ENCODE measurements at regions not wholly inside any gene's neighbourhood (a gene's known extent, or its start where the extent isn't known, plus 50 kb on each side); places are given as distances from the start of the nearest gene placed in this dataset.

DNA sequence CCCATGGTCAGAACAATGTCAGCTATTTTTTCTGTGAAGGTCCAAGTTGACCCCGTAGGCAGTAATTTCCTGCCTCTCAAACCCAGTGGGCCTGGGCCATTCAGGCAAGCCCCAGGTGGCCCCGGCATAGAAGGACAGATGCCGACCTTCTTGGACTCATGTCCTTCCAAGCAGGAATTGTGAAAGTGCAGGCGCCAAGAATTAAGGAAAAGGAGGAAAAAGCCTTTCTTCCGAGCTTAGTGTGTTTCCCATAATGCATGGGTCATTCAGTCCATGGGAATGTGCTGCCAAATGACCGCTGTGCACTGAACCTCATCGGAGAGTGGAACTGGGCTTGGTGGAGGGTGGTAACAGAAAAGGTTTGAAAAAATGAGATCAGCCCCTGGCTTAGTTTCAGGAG lies 196.5 kb upstream of the HS3ST1 start:
- no peaks in the 10 kb centered on the region for H3K27me3 ChIP-seq (replicated peaks; ENCODE audit: control insufficient read depth, insufficient read depth, low read length)
- Mint-ChIP-seq H3K9me3 (ENCODE audit: unreplicated experiment) (peaks cover 20% of the 10 kb centered on the region), H3K27ac (ENCODE audit: unreplicated experiment) (no peak overlapping the region), H3K27me3 (ENCODE audit: insufficient read depth, unreplicated experiment) (no peaks in the 10 kb centered on the region), H3K4me3 (ENCODE audit: unreplicated experiment) (no peak overlapping the region), H3K4me1 (ENCODE audit: low read depth, unreplicated experiment) (peaks cover 7% of the 10 kb centered on the region), H3K36me3 (ENCODE audit: insufficient read depth, unreplicated experiment) (no peaks in the 10 kb centered on the region)
- ChIA-PET CTCF (no interaction called here), POLR2A (no interaction called here)
- no TSS peak for BruUV-seq (replicated peaks)
- H3K36me3 ChIP-seq (ENCODE audit: control insufficient read depth, insufficient read depth, low read length), result no peaks in the 10 kb centered on the region
- TF ChIP-seq, protein P1, sequence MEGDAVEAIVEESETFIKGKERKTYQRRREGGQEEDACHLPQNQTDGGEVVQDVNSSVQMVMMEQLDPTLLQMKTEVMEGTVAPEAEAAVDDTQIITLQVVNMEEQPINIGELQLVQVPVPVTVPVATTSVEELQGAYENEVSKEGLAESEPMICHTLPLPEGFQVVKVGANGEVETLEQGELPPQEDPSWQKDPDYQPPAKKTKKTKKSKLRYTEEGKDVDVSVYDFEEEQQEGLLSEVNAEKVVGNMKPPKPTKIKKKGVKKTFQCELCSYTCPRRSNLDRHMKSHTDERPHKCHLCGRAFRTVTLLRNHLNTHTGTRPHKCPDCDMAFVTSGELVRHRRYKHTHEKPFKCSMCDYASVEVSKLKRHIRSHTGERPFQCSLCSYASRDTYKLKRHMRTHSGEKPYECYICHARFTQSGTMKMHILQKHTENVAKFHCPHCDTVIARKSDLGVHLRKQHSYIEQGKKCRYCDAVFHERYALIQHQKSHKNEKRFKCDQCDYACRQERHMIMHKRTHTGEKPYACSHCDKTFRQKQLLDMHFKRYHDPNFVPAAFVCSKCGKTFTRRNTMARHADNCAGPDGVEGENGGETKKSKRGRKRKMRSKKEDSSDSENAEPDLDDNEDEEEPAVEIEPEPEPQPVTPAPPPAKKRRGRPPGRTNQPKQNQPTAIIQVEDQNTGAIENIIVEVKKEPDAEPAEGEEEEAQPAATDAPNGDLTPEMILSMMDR (IDR thresholded peaks at IDR 0.05; ENCODE audit: insufficient read depth in 1 of 2, low read depth in 1 of 2, low read length in 1 of 2, severe bottlenecking in 1 of 2, unreplicated experiment in 1 of 2), result no peak
- intact Hi-C loops (cut with micrococcal nuclease; ENCODE audit: unreplicated experiment), result no loop called here
- peaks cover 11% of the 10 kb centered on the region; the same call in 1 of the 2 replicates for H3K4me1 ChIP-seq
- no peaks in the 10 kb centered on the region for H3K9me3 ChIP-seq
- DNase-seq, result no peak
- no peak overlapping the region for H3K4me3 ChIP-seq (ENCODE audit: low read depth, low read length)

DNA sequence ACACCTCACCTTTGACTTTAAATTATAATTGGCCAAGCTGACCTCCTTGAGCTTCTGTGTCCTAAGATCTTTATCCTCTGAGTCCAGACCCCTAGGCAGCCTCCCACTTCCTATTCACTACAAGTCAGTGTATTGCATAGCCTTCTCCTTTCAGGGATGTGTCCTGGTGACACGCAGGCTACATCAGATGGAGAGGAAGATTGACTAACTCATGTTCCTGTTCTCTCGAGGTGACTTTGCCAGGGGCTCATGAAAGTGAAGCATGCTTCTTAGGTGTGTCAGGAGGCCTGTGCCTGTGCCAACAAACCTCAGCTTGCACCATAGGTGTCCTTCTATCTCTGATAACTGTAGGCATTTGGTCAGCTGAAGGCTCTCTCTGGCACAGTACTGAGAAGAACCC lies 195.7 kb upstream of the HS3ST1 start:
- Histone ChIP-seq H3K4me3 (ENCODE audit: low read depth, low read length) (no peak overlapping the region), H3K27me3 (replicated peaks; ENCODE audit: control insufficient read depth, insufficient read depth, low read length) (no peaks in the 10 kb centered on the region), H3K9me3 (no peaks in the 10 kb centered on the region), H3K36me3 (ENCODE audit: control insufficient read depth, insufficient read depth, low read length) (no peaks in the 10 kb centered on the region), H3K4me1 (peaks cover 19% of the 10 kb centered on the region)
- Mint-ChIP-seq H3K4me1 (ENCODE audit: low read depth, unreplicated experiment) (peaks cover 14% of the 10 kb centered on the region), H3K4me3 (ENCODE audit: unreplicated experiment) (no peak overlapping the region), H3K9me3 (ENCODE audit: unreplicated experiment) (peaks cover 22% of the 10 kb centered on the region), H3K27me3 (ENCODE audit: insufficient read depth, unreplicated experiment) (no peaks in the 10 kb centered on the region), H3K27ac (ENCODE audit: unreplicated experiment) (no peak overlapping the region), H3K36me3 (ENCODE audit: insufficient read depth, unreplicated experiment) (no peaks in the 10 kb centered on the region)
- DNase-seq, result no peak
- POLR2A ChIA-PET, result no interaction called here
- CTCF ChIA-PET, result interaction anchor here (1.0 kb wide), 1 partner anchor 8 kb away, joined by 3 read pairs; no protein-coding TSS in a partner anchor
- BruUV-seq (replicated peaks), result no TSS peak
- intact Hi-C loops (cut with micrococcal nuclease; ENCODE audit: unreplicated experiment), result loop anchor here (5.0 kb wide), 1 partner anchor 137 kb away; no protein-coding TSS in a partner anchor
- TF ChIP-seq, protein P1 (IDR thresholded peaks at IDR 0.05; ENCODE audit: insufficient read depth in 1 of 2, low read depth in 1 of 2, low read length in 1 of 2, severe bottlenecking in 1 of 2, unreplicated experiment in 1 of 2), result no peak

DNA sequence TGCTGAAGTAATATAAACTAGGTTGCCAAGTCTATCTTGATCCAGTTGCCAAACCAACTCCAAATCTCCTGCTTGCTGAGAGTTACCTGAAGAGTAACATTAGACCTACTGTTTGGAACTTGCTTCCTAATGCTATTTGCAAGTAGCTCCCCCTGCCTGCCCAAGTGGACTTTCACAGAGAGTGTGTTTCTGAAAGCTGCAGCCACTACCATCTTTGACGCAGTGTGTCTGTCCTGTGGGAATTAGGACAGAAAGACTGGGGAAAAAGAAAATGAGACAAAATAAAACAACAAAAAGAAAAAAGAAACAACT lies 195.0 kb upstream of the HS3ST1 start:
- H3K27ac Mint-ChIP-seq (ENCODE audit: unreplicated experiment), result no peak overlapping the region
- intact Hi-C loops (cut with micrococcal nuclease; ENCODE audit: unreplicated experiment), result loop anchor here (1.0 to 5.0 kb wide), 3 partner anchors 136 to 1069 kb away; partner anchors contain the start of gene HS3ST1
- H3K4me1 Mint-ChIP-seq (ENCODE audit: low read depth, unreplicated experiment), result peaks cover 21% of the 10 kb centered on the region
- CTCF ChIA-PET, result interaction anchor here (1.0 kb wide), 1 partner anchor 9 kb away, joined by 3 read pairs; no protein-coding TSS in a partner anchor
- H3K36me3 Mint-ChIP-seq (ENCODE audit: insufficient read depth, unreplicated experiment), result no peaks in the 10 kb centered on the region
- H3K27me3 Mint-ChIP-seq (ENCODE audit: insufficient read depth, unreplicated experiment), result no peaks in the 10 kb centered on the region
- peaks cover 22% of the 10 kb centered on the region for H3K9me3 Mint-ChIP-seq (ENCODE audit: unreplicated experiment)
- peak; percentile 39 to 53 for DNase-seq
- Histone ChIP-seq H3K27me3 (replicated peaks; ENCODE audit: control insufficient read depth, insufficient read depth, low read length) (no peaks in the 10 kb centered on the region), H3K4me1 (peaks cover 25% of the 10 kb centered on the region), H3K36me3 (ENCODE audit: control insufficient read depth, insufficient read depth, low read length) (no peaks in the 10 kb centered on the region), H3K4me3 (ENCODE audit: low read depth, low read length) (no peak overlapping the region), H3K9me3 (no peaks in the 10 kb centered on the region)
- no TSS peak for BruUV-seq (replicated peaks)
- TF ChIP-seq, protein P1 (IDR thresholded peaks at IDR 0.05; ENCODE audit: insufficient read depth in 1 of 2, low read depth in 1 of 2, low read length in 1 of 2, severe bottlenecking in 1 of 2, unreplicated experiment in 1 of 2), result peak; percentile 46 to 53
- POLR2A ChIA-PET, result no interaction called here
- no peak overlapping the region for H3K4me3 Mint-ChIP-seq (ENCODE audit: unreplicated experiment)

Measured in Caco-2 (cell line).